ENCODE measurements at regions not wholly inside any gene's neighbourhood (a gene's known extent, or its start where the extent isn't known, plus 50 kb on each side); places are given as distances from the start of the nearest gene placed in this dataset.
"Not testable (repeated sequence)": the region's sequence is repeated elsewhere in the genome, so short reads cannot be mapped to it uniquely, and the experiment has no call there.

GRCh38 chr12:34305176-34305575, 282.9 kb downstream of the ALG10 start:
- DNase-seq: no peak

GRCh38 chr12:34306133-34306830, 284.0 kb downstream of the ALG10 start:
- no peak for DNase-seq

GRCh38 chr12:34309806-34310804, 287.8 kb downstream of the ALG10 start:
- DNase-seq: not testable (repeated sequence)

- DNase-seq: no peak
These were observed 289.0 kb downstream of the ALG10 start for GRCh38 chr12:34311337-34311736.

- DNase-seq: no peak
These were observed 305.4 kb downstream of the ALG10 start for GRCh38 chr12:34327671-34328070.

- DNase-seq: no peak
These were observed 311.0 kb downstream of the ALG10 start for GRCh38 chr12:34333337-34333736.

- DNase-seq: no peak
These were observed 312.2 kb downstream of the ALG10 start for GRCh38 chr12:34334538-34334937.

GRCh38 chr12:34334953-34335743, 312.9 kb downstream of the ALG10 start:
- no peak for DNase-seq

GRCh38 chr12:34335819-34336262, 313.5 kb downstream of the ALG10 start:
- no peak for DNase-seq

- DNase-seq: no peak
These were observed 314.5 kb downstream of the ALG10 start for GRCh38 chr12:34336619-34337465.

- DNase-seq: no peak
These were observed 316.5 kb downstream of the ALG10 start for GRCh38 chr12:34338751-34339150.

- DNase-seq: no peak
These were observed 317.6 kb downstream of the ALG10 start for GRCh38 chr12:34339922-34340321.

- DNase-seq: no peak
These were observed 318.5 kb downstream of the ALG10 start for GRCh38 chr12:34340534-34341361.

- no peak for DNase-seq
These were observed 319.1 kb downstream of the ALG10 start for GRCh38 chr12:34341362-34341733.

- DNase-seq: no peak
These were observed 319.8 kb downstream of the ALG10 start for GRCh38 chr12:34342048-34342447.

GRCh38 chr12:34343345-34343744, 321.0 kb downstream of the ALG10 start:
- DNase-seq: no peak

- DNase-seq: no peak
These were observed 321.5 kb downstream of the ALG10 start for GRCh38 chr12:34343766-34344165.

GRCh38 chr12:34344851-34345522, 322.7 kb downstream of the ALG10 start:
- no peak for DNase-seq

- DNase-seq: no peak
These were observed 323.5 kb downstream of the ALG10 start for GRCh38 chr12:34345801-34346200.

GRCh38 chr12:34346372-34347034, 324.2 kb downstream of the ALG10 start:
- no peak for DNase-seq
